ENCODE measurements at regions not wholly inside any gene's neighbourhood (a gene's known extent, or its start where the extent isn't known, plus 50 kb on each side); places are given as distances from the start of the nearest gene placed in this dataset.

GRCh38 chr1:73626326-73626725 is 571.6 kb downstream of the LRRIQ3 start:
- no peak for DNase-seq
- Mint-ChIP-seq H3K9me3 (ENCODE audit: unreplicated experiment) (no peaks in the 10 kb centered on the region), H3K4me1 (ENCODE audit: low read depth, unreplicated experiment) (no peaks in the 10 kb centered on the region), H3K36me3 (ENCODE audit: insufficient read depth, unreplicated experiment) (no peaks in the 10 kb centered on the region), H3K27me3 (ENCODE audit: insufficient read depth, unreplicated experiment) (peaks cover 2% of the 10 kb centered on the region), H3K4me3 (ENCODE audit: unreplicated experiment) (no peak overlapping the region), H3K27ac (ENCODE audit: unreplicated experiment) (no peak overlapping the region)
- POLR2A ChIA-PET, result no interaction called here
- intact Hi-C loops (cut with micrococcal nuclease; ENCODE audit: unreplicated experiment), result loop anchor here (2.0 kb wide), 1 partner anchor 174 kb away; no protein-coding TSS in a partner anchor
- H3K27me3 ChIP-seq (replicated peaks; ENCODE audit: control insufficient read depth, insufficient read depth, low read length), result no peaks in the 10 kb centered on the region
- BruUV-seq (replicated peaks), result no TSS peak
- no peak for TF ChIP-seq CTCF (IDR thresholded peaks at IDR 0.05; ENCODE audit: insufficient read depth in 1 of 2, low read depth in 1 of 2, low read length in 1 of 2, severe bottlenecking in 1 of 2, unreplicated experiment in 1 of 2)
- H3K4me1 ChIP-seq, result no peaks in the 10 kb centered on the region
- no peak overlapping the region for H3K4me3 ChIP-seq (ENCODE audit: low read depth, low read length)
- H3K9me3 ChIP-seq, result no peaks in the 10 kb centered on the region
- CTCF ChIA-PET, result no interaction called here
- no peaks in the 10 kb centered on the region for H3K36me3 ChIP-seq (ENCODE audit: control insufficient read depth, insufficient read depth, low read length)

GRCh38 chr1:73623946-73624345 is 574.0 kb downstream of the LRRIQ3 start:
- Mint-ChIP-seq H3K9me3 (ENCODE audit: unreplicated experiment) (no peaks in the 10 kb centered on the region), H3K27ac (ENCODE audit: unreplicated experiment) (no peak overlapping the region), H3K36me3 (ENCODE audit: insufficient read depth, unreplicated experiment) (no peaks in the 10 kb centered on the region), H3K4me1 (ENCODE audit: low read depth, unreplicated experiment) (no peaks in the 10 kb centered on the region), H3K4me3 (ENCODE audit: unreplicated experiment) (no peak overlapping the region), H3K27me3 (ENCODE audit: insufficient read depth, unreplicated experiment) (no peaks in the 10 kb centered on the region)
- DNase-seq, result no peak
- H3K27me3 ChIP-seq (replicated peaks; ENCODE audit: control insufficient read depth, insufficient read depth, low read length), result no peaks in the 10 kb centered on the region
- BruUV-seq (replicated peaks), result no TSS peak
- ChIA-PET POLR2A (no interaction called here), CTCF (no interaction called here)
- no peaks in the 10 kb centered on the region for H3K4me1 ChIP-seq
- no peak overlapping the region for H3K4me3 ChIP-seq (ENCODE audit: low read depth, low read length)
- no peak for TF ChIP-seq CTCF (IDR thresholded peaks at IDR 0.05; ENCODE audit: insufficient read depth in 1 of 2, low read depth in 1 of 2, low read length in 1 of 2, severe bottlenecking in 1 of 2, unreplicated experiment in 1 of 2)
- no peaks in the 10 kb centered on the region for H3K36me3 ChIP-seq (ENCODE audit: control insufficient read depth, insufficient read depth, low read length)
- H3K9me3 ChIP-seq, result no peaks in the 10 kb centered on the region
- intact Hi-C loops (cut with micrococcal nuclease; ENCODE audit: unreplicated experiment), result no loop called here

GRCh38 chr1:73617145-73617544 is 580.8 kb downstream of the LRRIQ3 start:
- no peak overlapping the region for H3K27ac Mint-ChIP-seq (ENCODE audit: unreplicated experiment)
- TF ChIP-seq CTCF (IDR thresholded peaks at IDR 0.05; ENCODE audit: insufficient read depth in 1 of 2, low read depth in 1 of 2, low read length in 1 of 2, severe bottlenecking in 1 of 2, unreplicated experiment in 1 of 2), result no peak
- H3K36me3 Mint-ChIP-seq (ENCODE audit: insufficient read depth, unreplicated experiment), result no peaks in the 10 kb centered on the region
- Histone ChIP-seq H3K36me3 (ENCODE audit: control insufficient read depth, insufficient read depth, low read length) (no peaks in the 10 kb centered on the region), H3K9me3 (no peaks in the 10 kb centered on the region), H3K4me3 (ENCODE audit: low read depth, low read length) (no peak overlapping the region), H3K4me1 (no peaks in the 10 kb centered on the region), H3K27me3 (replicated peaks; ENCODE audit: control insufficient read depth, insufficient read depth, low read length) (no peaks in the 10 kb centered on the region)
- intact Hi-C loops (cut with micrococcal nuclease; ENCODE audit: unreplicated experiment), result no loop called here
- BruUV-seq (replicated peaks), result no TSS peak
- H3K9me3 Mint-ChIP-seq (ENCODE audit: unreplicated experiment), result no peaks in the 10 kb centered on the region
- ChIA-PET POLR2A (no interaction called here), CTCF (interaction anchor here (0.6 kb wide), 1 partner anchor 1740 kb away, joined by 3 read pairs; no protein-coding TSS in a partner anchor)
- no peak overlapping the region for H3K4me3 Mint-ChIP-seq (ENCODE audit: unreplicated experiment)
- H3K4me1 Mint-ChIP-seq (ENCODE audit: low read depth, unreplicated experiment), result no peaks in the 10 kb centered on the region
- no peak for DNase-seq
- no peaks in the 10 kb centered on the region for H3K27me3 Mint-ChIP-seq (ENCODE audit: insufficient read depth, unreplicated experiment)
